ENCODE measurements at regions not wholly inside any gene's neighbourhood (a gene's known extent, or its start where the extent isn't known, plus 50 kb on each side); places are given as distances from the start of the nearest gene placed in this dataset.

- TF ChIP-seq FOSL1 (tag; conservative IDR thresholded peaks at IDR 0.05) (peak; percentile 94), MAZ (CRISPR knock-in tag; conservative IDR thresholded peaks at IDR 0.05 in 1 of 2, IDR thresholded peaks at IDR 0.05 in 1 of 2) (no peak), BHLHE40 (IDR thresholded peaks at IDR 0.05; ENCODE audit: low read length) (peak; percentile 44), EHMT2 (IDR thresholded peaks at IDR 0.05) (0 out of 2 replicates have a peak, but pooled peaks have one; percentile 40), SIRT6 (IDR thresholded peaks at IDR 0.05; ENCODE audit: low read depth, low read length) (no peak), MLLT1 (IDR thresholded peaks at IDR 0.05) (no peak), ZFP36 (IDR thresholded peaks at IDR 0.05; ENCODE audit: low read depth, low read length, partially characterized antibody) (peak; percentile 22), SMARCE1 (IDR thresholded peaks at IDR 0.05) (peak; percentile 72; the same call in 1 of the 2 replicates), CTBP1 (IDR thresholded peaks at IDR 0.05; ENCODE audit: borderline replicate concordance) (peak; percentile 94), CHAMP1 (IDR thresholded peaks at IDR 0.05) (no peak), UBTF (IDR thresholded peaks at IDR 0.05; ENCODE audit: borderline replicate concordance in 1 of 2, low read depth in 2 of 2, low read length in 2 of 2) (peak in 1 of 2 experiments; percentile 66; a peak in 1 of 4 replicates), RREB1 (CRISPR knock-in tag; IDR thresholded peaks at IDR 0.05) (peak; percentile 96)
Measured at GRCh38 chr6:6806844-6807518, 218.5 kb downstream of the LY86 start (continued).

All from K562 (cell line).